CD4-positive, alpha-beta T cell treated with Interleukin-21 for 1 hour (primary cell): ENCODE measurements at regions not wholly inside any gene's neighbourhood (a gene's known extent, or its start where the extent isn't known, plus 50 kb on each side); places are given as distances from the start of the nearest gene placed in this dataset.

ENCODE experiments used
- DNase-seq: peaks from one replicate; pipeline ENCODE4 v3.0.0-alpha.2; 2020

DNA sequence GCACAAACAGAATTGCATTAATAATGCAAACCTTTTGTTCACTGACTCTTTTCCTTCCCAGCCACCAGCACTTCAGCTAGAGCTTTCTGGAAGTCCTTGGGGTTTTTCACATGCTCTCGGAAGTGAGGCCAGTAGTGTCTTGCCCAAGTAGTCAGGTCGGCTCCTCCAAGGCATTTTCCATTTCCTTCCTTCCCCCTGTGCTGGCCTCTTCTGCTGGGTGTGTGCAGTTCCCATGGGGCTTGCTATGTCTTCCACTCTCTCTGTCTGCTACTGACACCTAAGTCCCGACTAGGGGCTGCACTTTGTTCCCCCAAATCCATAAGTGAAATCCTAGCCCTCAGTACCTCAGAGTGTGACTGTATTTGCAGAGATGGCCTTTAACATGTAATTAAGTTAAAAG lies 175.6 kb upstream of the BMPER start:
- DNase-seq: no peak

DNA sequence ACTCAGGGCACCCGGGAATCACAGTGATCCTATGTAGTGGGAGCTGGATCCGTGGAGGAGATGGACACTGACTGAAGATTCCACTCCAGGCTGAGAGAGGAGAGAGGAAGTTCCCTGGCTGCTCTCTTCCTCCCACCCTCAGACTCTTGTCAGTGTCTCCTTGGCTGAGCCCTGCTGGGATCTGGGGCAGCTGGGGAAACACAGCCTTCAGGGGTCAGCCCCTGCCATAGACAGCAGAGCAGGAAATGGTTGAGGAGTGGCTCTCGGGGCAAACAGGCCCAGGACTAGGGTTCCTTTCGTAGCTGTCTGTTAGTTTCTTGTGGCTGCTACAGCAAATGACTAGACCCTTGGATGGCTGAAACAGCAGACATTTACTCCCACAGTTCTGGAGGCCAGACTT lies 174.4 kb upstream of the BMPER start:
- DNase-seq: no peak

DNA sequence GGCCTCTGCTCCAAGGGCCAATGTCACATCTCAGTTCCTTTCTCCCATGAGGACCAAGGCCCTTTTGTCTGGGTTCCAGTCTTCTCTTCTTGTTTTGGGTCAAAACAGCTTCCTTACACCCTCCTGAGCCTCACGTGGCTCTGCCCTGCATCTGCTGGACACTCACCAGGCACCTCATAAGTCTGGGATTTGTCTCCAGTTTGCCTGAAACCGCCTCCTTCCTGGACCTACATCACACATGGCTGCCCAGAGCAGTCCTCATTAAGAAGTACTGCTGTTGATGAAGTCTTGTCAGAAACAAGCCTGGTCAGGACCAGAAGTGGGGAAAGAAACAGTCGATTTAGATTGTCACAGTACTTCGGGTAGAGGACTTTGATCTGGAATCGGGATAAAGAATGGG lies 173.4 kb upstream of the BMPER start:
- DNase-seq: no peak

DNA sequence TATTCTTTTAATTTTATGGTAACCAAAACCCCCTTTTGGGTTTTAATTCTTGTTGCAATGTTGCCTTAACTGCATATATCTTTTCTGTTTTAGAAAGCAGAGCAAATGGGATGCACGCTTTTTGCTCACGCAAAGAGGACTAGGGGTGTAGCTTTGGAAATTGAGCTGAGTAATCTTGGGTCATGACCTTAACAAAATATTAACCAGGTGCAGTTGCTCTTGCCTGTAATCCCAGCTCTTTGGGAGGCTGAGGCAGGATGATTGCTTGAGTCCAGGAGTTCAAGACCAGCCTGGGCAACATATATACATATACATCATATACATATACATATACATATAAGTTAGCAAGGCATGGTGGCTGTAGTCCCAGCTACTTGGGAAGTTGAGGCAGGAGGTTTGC lies 172.9 kb upstream of the BMPER start:
- DNase-seq: no peak

DNA sequence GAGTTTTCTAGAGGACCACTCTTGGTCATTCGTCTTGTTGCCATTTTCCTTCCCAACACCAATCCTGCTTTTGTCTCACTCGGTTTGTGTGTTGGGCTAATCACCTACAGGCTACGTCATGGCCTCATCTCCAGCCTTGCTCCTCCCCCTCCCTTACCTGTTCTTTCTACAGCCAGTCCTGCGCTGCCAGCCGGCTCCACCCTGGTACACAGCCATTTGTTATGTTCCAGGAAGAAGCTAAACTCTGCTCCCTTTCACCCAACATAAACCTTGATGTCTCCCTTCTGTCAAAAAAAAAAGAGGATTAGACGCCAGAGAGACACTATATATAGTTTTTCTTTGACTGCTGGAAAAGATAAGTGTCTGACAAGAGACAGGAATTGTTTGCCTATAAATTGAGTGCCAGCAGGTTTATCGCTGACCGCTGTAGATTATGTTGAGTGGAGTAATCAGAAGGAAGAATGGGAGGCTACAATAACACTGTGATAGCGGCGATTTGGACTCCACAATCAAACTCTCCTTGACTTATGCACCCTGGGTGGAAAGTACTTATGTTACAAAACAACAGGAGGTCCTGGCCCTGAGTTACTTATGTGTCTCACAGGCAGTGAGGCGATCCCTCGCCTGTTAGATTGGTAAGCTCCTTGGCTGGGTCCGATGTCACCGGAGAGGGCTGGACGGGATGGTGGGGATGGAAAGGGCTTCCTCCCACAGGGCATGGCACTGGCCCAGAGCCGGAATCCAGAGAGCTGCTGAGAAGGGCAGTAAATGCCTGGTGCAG lies 171.3 kb upstream of the BMPER start:
- DNase-seq: no peak

DNA sequence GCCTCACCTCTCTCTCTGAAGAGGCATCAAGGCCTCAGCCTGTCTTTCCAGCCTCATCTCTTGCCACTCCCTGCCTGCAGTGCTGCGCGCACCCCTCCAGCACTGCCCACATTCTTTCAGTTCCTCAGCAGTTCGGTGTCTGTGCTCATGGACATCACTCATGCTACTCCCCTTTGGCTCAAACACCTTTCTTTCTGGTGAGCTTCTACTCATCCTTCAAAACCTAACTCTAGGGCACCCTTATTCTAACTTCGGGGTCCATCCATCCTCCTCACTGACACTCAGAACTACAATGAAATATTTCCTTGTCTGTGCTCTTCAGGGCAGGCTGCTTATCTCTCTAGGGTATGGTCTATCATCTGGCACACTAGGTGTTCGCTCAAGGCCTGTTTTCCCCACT lies 169.9 kb upstream of the BMPER start:
- no peak for DNase-seq

DNA sequence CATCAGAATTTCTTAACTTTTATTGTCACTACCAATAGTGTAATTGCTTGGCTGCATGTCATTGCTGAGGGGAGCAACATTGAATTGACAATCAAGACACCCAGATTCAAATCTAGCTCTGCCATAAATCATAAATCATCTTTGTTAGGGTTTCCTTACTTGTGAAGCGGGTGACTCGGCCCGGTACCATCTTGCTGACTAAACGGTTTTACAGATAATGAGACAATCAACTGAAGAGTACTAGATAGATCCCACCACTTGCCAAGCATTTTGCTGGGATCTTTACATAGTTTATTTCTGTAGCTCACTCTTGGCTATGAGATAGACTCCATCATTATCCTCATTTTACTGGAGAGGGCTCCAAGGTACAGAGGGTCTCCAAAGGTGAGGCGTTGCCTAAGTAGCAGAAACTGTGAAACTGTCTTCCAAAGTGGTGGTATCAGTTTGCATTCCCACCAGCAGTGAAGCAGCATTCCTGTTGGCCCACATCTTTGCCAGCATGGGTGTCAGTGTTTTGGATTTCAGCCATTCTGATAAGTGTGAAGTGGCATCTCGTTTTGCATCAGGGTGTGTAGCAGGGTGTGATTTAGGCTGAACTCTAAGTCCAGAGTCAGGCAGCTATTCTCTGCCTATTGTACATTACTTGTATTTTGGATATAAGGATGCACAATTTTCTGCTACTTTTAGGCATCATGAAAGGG lies 168.7 kb upstream of the BMPER start:
- no peak for DNase-seq

DNA sequence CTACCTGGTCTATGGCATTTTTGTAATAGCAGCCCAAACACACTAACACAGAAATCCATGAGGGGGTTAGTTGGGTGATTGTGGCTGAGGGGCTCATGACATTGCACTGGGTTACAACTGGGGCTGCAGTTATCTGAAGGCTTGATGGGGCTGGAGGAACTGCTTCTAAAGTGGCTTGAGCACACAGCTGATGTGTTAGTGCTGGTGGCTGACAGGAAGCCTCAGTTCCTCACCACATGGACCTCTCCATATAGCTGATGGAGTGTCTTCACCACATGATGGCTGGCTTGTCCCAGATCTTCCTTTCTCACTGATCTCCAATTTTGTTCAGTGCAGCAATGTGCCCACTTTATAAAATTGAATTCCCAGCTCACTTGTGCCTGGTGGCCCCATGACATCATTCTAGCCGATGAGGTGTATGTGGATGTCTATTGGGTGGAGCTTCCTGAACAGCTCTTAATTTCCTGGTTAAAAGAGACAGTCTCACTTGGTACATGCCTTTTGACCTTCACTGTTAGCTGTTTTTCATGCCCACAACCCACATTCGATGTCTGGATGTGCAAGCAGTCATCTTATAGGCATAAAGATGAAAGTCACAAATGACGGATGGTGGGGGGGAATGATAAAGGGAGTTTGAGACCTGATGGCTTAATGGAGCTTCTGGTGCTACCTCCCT lies 166.9 kb upstream of the BMPER start:
- no peak for DNase-seq

DNA sequence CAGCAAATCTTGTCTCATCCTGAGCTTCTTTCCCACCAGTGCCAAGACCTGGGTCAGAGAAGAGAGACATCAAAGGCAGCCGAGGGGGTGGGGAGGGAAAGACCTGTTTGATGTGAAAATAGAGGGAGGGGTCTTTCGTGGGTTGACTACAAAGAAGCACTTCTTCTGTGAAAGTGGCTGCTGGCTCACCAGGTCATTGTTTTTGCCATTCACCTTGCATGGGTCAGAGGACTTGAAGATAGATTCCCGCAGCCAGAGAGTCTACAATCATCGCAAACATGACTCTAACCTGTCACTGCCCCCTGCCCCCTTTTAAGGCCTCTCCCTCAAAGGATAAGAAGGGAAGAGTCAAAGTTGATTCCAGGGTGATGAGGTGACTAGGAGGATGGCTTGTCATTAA lies 166.1 kb upstream of the BMPER start:
- DNase-seq: no peak

DNA sequence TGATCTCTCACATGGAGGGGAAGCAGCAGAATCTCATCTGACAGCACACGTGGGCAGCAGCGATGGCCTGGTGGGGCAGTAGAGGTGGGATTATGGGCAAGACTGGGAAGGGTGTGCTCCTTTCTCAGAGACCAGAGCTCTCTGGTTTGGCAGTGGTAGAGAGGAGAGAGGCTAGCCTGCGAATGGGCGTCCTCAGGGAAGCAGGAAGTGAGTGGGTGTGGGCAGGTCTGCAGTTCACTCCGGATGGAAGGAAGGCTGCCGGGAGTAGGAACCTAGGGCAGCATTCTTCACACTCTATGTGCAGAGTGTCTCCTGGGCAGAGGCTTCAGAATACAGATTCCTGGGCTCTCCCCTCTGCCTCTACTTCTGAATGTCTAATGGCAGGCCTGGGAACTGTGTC lies 162.8 kb upstream of the BMPER start:
- DNase-seq: no peak

DNA sequence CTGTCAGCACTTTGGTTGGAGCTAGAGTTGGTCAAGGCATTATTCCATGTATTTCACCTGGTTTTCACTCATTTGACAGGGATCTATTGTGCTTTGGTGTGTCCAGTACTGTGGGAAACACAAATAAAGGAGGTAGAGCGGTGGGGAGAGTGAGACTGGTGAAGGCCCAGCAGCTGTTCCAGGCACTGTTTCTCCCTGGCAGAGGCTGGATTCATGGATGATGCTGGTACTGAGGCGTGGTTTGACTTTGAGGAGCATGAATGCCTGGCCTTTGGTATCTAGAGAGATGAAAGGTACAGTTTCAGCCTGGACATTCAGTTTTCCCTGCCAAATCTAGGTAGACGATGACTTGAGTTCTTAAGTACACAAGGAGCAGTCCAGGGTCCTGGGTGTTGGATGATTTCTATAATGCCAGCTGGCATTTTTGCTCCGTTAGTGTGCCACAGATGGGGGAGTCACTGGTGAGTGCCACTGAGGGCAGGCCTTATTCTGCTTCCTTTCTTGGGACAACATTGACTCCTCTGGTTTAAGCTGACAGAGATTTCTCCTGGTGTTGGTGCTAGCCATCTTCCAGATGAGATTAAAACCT lies 162.2 kb upstream of the BMPER start:
- no peak for DNase-seq

DNA sequence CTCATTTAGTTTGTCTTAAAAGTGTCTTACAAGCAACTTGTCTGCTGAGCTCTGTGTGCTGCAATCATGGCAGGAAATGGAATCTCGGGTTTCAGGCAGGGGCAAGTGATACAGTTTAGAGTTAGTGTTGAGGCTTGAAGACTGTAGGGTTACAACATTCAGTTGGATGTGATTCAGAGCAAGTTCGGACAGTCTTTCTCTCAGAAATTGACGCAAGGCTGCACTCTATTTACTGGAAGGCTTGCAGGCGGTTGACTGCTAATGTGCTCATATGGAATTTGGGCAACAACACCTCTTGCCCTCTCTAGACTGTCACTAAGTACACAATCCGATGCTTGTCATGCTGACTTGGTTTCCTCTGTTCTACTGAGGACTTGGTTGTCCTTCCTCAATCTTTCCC lies 161.7 kb upstream of the BMPER start:
- DNase-seq: no peak

DNA sequence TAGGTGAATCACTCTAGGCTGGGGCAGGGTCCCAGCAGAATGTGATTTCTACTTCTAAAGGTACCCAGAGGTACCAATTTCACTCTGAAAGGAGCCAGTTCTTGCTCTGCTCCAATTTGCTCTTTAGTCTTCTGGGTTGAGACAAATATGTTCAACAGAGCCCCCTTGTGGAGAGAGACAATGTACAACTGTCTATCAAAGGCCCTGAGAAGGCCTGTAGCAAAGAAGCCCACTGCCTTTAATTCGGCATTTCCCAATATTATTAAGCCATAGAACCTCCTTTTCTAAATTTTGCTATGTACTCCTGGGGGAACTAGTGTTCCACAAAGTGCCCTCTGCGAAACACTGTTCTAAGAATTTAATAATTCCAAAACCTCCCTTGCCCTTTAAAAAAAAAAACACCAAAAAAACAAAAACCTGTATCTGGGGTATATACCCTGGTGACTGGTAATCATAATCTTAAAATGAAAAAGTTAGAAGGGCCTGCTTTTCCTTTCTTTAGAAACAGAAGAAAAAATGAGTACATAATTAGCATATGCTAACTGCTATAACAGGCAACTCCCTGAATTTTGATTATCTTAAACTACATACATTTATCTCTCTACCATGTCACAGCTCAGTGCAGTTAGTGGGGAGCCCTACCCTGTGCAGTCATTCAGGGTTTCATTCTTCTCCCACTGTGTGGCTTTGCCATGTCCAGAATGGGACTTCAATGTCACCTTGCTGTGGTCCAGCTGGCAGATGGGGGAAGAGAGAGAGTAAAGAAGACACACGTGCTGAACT lies 160.9 kb upstream of the BMPER start:
- DNase-seq: peak; percentile 20

DNA sequence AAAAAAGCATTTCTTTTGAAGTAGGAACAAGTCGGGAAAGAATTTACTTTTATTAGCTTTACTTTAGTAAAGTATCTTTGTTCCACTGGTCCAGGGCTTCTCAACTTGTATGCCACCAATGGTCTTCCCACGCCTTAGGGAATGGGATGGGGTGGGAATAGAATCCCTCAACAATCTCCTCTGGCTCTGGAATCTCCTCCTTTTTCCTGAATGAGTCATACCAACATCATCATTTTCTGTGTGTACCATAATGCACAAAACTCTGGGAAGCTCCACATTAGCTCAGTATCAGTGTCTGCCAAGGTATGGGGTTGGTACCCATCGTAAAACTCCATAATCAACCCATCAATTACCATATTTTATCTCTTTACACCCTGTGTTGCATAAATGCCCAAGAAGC lies 159.4 kb upstream of the BMPER start:
- DNase-seq: no peak

DNA sequence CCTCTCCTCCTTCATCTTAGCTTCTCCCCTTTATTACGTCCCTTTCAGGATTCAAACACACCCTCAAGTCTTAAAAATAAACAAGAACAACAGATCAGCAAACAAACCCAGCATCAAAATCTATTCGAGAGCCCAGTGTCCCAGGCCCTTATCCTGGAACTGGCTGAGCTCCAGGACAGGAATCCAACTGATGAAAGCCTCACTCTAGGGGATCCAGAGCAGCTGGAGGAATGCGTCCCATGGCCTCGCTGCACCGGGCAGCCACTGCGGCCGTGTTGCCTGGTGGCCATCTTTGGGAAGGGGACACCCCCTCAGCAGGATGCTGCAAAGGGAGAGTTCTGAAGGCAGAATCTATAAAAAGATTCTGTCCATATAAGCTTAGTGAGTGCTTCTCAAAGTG lies 156.5 kb upstream of the BMPER start:
- no peak for DNase-seq

DNA sequence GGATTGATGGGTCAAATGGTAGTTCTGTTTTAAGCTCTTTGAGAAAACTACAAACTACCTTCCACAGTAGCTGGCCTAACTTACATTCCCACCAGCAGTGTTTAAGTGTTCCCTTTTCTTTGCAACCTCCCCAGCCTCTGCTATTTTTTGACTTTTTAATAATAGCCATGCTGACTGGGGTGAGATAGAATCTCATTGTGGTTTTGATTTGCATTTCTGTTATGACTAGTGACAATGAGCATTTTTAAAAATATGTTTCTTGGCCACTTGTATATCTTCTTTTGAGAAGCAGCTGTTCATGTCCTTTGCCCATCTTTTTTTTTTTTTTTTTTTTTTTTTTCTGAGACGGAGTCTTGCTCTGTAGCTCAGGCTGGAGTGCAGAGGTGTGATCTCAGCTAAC lies 155.2 kb upstream of the BMPER start:
- DNase-seq: no peak

DNA sequence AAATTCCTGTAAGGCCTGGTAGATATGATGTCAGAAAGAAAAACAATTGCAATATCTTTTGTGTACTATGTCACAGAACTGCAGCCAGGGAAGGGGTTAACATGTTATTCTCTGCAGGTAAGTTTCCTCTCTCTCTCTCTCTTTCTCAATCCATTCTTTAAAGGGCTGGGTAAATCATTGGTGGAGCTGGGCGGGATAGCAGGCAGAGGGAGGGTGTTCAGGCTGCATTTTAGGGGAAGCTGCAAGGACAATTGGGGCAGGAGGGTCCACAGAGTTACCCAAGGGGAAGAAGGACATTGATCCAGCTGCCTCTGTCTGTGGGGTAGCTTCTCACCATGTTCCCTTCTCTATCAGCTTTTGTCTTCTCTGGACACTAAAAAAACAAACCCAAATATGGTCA lies 153.9 kb upstream of the BMPER start:
- no peak for DNase-seq

DNA sequence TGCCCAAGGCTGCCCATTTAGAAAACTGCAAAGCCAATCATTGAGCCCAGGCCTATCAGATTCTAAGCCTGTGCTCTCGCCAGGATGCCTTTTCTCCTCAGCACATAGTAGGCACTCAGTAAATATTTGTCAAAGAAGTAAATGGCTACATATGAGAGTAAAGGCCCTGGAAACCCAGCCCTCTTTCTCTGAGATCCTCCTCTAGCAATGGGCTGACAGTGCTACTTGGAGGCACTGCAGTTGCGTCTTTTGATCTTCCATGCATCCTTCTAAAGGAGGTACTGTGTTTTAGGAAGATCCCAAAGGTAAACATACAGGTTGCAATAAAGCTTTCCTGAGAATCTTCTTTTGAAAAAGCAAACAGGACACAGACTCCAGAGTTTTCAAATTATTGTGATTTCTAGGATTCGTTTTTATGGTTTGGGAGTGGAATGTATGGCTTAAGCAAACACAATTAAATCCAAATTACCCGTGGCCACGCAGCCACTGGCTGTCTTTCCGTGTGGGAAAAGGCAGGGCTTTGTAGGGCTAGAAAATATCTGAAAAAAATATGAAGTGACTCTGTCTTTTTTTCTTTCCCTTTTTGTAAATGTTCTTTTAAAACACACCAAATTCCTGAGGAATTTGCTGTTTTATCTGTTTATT lies 151.3 kb upstream of the BMPER start:
- no peak for DNase-seq

DNA sequence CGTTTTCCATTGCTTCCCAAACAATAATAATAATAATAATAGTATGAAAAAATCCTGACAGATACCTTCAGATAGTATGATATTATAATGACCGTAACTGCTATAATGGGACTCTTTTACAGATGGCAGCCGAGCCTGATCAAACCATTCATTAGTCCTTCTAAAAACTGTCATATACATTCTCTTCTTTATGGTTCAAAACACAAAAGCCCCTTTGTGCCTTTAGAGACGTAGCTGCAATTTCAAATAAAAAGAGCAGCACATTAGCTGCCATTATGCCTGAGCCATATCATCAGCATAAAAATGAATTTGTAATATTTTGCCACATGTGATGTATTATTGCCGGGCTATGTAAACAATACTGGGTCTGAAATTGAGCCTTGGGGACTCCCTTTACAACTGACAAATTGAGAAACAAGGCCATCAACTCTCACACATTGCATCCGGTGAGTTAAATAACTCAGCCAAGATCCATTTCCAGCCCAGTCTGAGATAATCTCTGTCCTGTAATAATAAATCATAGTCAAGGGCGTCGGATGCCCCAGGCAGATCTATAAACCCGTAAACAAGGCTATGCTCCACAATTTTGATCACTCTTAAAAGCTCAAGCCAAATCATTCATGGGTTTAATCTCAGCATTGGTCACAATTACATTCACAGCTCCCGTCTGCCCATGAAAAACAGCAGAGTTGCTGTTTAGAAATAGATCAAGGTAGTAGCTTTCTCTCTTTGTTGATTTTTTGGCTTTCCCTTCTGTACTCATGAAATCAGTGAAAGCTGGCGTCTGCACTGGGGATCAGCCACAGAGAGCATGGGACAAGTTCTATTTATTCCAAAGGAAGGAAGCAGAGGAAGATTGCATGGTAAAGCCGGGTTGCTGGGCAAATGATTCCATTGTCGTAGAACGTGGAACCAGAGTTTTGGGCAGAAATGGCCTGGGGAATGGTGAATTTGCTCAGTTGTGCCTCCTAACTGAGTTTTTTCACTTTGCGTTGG lies 150.1 kb upstream of the BMPER start:
- no peak for DNase-seq

DNA sequence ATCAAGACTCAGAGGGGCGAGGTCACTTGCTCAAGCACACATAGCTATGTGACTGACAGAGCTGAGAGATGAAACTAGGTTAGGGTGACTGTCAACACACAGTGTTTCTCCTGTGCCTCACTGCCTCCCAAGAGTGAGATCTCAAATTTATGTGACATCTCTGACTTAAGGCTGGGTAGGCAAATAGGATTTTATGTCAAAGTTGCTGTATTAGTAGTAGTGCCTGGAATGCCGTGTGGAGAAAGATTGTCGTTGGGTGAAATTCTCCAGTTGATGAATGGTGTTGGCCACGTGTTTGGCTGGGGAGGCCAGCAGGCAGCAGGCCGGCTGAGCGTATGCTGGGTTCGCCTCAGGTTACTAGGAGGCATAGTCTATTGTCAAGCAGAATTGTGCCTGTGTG lies 148.3 kb upstream of the BMPER start:
- DNase-seq: no peak

DNA sequence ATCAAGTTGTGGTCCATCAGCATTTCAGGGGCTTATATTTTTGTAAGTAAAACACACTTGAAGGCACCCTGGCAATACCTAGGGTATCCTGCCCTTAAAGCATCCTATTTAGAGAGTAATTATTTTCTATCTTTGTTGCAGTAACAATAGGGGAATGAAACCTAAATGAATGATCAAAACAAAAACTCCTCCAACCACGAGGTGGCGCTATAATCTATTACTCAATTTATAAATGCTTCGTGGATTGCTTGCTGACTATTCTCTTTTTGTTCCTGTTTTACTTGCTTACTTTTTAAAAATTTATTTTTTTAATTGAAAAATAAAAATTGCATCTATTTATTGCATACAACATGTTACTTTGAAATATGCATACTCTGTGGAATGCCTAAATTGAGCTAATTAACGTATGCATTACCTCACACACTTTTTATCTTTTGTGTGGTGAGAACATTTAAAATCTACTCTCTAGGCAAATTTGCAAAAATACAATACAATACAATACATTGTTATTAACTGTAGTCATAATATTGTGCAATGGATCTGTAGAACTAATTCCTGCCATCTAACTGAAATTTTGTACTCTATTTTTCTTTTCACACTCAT lies 147.7 kb upstream of the BMPER start:
- DNase-seq: no peak
